HG03196 (cell line): ENCODE measurements at regions not wholly inside any gene's neighbourhood (a gene's known extent, or its start where the extent isn't known, plus 50 kb on each side); places are given as distances from the start of the nearest gene placed in this dataset.
"Not testable (repeated sequence)": the region's sequence is repeated elsewhere in the genome, so short reads cannot be mapped to it uniquely, and the experiment has no call there.

ENCODE experiments used
- ATAC-seq: cut with Tn5 transposase; IDR thresholded peaks from one replicate; pipeline ENCODE4 v1.9.1; 2021; ENCODE audit not compliant: unreplicated experiment

GRCh38 chr14:56996721-56997399 is 186.6 kb upstream of the OTX2 start:
- no peak for ATAC-seq

DNA sequence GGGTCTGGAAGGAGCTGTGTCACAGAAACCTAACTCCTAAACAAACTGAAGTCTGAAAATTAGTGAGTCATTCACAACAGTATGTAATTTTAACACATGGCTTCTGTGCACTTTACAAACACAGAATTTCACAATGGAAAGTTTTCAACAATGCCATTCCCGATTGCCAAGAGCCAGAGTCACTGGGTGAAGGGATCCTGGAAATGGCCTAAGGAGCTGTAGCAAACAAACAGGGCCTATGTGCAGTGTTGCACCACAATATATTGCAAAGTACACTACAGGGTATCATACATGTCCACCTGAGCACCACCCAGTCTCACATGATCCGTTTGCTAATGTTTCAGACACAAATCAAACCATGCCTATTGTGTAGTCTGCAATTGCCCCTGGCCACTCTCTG is 184.7 kb upstream of the OTX2 start:
- no peak for ATAC-seq

- no peak for ATAC-seq
These were observed 182.1 kb upstream of the OTX2 start for GRCh38 chr14:56992332-56992820.

DNA sequence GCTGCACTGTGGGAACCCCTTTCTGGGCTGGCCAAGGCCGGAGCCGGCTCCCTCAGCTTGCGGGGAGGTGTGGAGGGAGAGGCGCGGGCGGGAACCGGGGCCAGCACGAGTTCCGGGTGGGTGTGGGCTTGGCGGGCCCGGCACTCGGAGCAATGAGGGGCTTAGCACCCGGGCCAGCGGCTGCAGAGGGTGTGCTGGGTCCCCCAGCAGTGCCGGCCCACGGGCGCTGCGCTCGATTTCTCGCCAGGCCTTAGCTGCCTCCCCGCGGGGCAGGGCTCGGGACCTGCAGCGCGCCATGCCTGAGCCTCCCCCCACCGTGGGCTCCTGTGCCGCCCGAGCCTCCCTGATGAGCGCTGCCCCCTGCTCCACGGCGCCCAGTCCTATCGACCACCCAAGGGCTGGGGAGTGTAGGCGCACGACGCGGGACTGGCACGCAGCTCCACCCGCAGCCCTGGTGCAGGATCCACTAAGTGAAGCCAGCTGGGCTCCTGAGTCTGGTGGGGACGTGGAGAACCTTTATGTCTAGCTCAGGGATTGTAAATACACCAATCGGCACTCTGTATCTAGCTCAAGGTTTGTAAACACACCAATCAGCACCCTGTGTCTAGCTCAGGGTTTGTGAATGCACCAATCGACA is 180.8 kb upstream of the OTX2 start:
- not testable (repeated sequence) for ATAC-seq

GRCh38 chr14:56989359-56989758 is 179.1 kb upstream of the OTX2 start:
- no peak for ATAC-seq

DNA sequence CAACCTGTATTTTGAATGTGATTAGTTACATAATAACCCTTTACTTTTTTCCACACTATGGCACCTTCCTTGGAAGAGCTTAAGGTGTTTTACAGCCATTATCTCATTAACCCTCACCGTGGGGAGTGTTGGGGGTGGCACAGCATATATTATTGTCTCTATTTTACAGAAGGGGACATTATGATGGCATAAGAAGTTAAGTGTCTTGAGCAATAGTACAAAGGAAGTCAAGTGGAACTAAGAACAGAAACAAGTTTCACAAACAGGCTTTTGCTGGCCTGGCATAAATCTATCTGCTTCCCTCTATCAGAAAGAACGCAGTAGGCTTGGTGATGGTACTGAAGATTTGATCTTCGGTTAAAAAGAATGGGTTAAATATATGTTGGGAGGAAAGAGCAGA is 169.7 kb upstream of the OTX2 start:
- ATAC-seq, result no peak

GRCh38 chr14:56976211-56976610 is 165.9 kb upstream of the OTX2 start:
- ATAC-seq, result no peak

GRCh38 chr14:56975521-56975920 is 165.2 kb upstream of the OTX2 start:
- no peak for ATAC-seq

GRCh38 chr14:56972948-56973347 is 162.7 kb upstream of the OTX2 start:
- no peak for ATAC-seq

- ATAC-seq, result no peak
These were observed 154.6 kb upstream of the OTX2 start for GRCh38 chr14:56964895-56965294.

DNA sequence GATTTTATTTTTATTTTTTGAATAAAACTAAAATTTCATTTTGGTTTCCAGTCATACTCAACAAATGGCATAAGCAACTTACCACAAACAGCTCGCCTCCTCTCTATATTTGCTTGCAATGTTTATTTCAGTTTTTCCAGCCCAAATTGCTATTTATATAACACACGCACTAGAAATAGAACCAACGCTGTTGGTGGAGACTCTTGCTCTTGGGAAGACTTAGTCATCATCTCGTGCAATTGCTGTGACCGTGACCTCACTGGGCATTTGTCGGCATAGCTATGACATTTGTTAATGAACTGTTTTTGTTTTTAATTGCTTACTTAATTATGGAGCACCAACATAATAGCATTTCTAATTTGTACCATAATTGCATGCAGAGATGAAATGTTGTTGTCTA is 153.1 kb upstream of the OTX2 start:
- ATAC-seq, result no peak

GRCh38 chr14:56962444-56963080 is 152.3 kb upstream of the OTX2 start:
- ATAC-seq, result no peak

DNA sequence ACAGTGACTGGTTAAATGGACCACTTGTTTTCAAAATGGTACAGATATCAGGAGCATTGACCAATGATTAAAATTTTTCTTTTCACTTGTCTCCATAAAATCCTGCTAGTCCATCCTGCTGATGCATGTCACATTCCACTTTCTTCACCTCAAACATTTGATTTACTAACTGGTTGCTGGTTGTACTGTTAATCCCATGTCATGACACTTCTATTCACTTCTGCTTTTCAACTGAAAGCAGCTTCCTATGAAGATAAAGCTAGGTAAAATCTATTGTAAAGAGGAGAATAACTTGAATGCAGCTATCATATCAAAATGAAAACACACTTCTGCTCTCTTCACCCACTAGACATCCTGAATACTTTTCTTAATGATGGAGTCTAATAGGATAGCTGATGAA is 149.6 kb upstream of the OTX2 start:
- ATAC-seq, result no peak

- ATAC-seq, result no peak
These were observed 148.8 kb upstream of the OTX2 start for GRCh38 chr14:56959121-56959520.

DNA sequence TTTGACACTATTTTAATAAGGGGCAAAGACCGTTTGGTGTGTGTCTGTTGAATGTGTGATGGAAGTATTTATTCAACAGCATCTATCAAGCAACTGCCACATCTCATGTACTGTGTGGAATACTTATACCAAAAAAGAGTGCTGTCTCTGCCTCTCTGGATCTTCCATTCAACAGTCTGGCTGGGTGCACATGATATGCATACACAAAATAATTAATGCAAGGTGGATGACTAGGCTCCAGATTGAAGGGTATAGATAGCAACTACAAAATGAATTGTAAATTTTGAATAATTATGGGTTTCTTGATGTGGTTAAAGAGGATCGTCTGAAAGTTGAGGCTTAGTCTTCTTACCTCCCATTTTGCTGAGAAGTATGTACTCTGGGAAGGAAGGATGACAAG is 145.9 kb upstream of the OTX2 start:
- no peak for ATAC-seq

GRCh38 chr14:56955745-56956144 is 145.5 kb upstream of the OTX2 start:
- ATAC-seq, result no peak

DNA sequence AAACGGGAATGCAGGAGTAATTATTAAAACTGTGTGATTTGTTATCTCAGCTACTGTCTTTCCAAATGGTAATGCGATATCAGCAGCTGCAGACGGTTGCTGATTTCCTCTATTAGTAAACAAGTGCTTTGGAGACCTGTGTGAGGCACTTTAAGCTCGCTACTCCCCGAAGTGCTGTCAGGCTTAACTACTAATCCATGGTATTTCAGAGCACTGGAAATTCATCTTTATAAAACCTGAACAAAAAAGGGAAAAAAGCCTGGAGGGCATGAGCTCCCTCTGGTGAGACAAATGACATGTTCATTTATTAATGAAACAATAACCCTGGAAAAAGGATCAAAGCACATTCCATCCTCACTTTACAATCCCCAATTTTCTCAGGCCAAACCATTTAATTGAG is 143.6 kb upstream of the OTX2 start:
- no peak for ATAC-seq

GRCh38 chr14:56952766-56953473 is 142.6 kb upstream of the OTX2 start:
- ATAC-seq, result no peak

DNA sequence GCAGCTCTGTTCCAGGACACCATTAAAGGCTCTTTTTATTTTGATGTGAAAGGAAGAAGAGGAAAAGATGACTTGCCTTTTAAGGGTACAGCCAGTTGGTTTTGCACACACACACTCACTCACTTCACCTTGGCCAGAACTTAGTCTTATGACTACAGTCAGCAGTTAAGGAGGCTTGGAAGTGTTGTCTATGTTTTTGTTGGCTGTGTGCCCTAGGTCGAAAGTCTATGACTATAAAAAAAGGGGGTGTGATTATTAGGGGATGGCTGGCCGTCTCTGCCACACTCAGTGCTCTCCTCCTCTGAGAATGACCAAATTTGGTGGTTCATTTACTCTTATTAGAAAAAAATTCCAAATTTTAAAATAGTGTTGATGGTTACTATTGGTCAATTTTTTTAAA is 139.5 kb upstream of the OTX2 start:
- no peak for ATAC-seq

- no peak for ATAC-seq
These were observed 135.0 kb upstream of the OTX2 start for GRCh38 chr14:56945291-56945690.

DNA sequence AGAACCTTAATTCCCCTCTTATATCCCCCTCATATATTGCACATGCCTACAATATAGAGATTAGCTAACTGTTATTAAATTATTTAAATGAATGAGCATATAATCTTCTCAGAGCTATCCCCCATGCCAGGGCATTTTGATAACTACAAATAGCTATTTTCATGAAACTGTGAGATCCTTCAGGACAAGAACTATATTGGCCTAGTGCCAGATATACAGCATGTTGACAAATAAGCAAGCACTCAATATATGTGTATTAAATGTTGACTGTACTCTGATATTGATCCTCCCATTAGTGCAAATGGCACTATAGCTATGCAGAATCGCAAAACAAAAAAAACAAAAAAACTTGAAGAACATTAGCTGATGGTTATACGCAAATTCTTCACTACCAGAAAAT is 134.1 kb upstream of the OTX2 start:
- no peak for ATAC-seq

GRCh38 chr14:56933446-56933845 is 123.2 kb upstream of the OTX2 start:
- ATAC-seq, result no peak
